ENCODE measurements at regions not wholly inside any gene's neighbourhood (a gene's known extent, or its start where the extent isn't known, plus 50 kb on each side); places are given as distances from the start of the nearest gene placed in this dataset.

DNA sequence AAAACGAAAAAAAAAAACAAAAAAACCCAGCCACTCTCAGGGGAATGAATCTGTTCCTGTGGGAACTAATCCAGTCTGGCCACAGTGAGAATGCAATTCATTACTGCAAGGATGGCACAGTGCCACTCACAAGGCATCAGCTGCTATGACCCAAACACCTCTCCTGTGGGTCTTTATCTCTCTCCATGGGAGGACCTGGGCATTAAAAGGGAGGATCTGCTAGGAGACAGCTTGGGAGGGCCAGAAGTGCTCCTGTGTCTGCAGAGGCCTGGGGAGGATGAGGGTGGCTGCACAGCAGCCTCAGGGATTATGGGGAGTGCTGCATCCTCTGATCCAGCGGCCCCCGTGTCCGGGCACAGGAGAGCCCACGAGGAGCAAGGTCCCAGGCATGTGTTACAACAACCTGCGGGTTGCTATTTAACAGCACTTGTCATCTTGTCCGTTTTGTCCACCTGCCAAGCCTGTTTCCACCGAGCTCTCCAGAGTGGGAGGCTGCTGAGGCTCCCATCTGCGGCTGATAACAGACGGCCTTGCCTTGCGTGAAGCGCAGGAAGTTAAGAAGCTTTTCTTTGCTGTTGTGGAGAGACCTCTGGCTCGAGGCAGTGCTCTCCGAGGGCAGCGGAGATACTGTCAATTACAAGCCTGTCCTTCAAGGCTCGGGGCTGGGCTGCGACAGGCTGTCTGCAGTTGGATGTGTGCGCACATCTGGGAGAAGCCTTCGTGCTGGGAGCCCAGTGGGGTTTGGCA lies 97.7 kb downstream of the NXPE2 start:
- Histone ChIP-seq H2AFZ (ENCODE audit: low read depth, low read length, poor library complexity, severe bottlenecking) (no peak overlapping the region), H3K4me1 (ENCODE audit: control insufficient read depth in 1 of 2, insufficient read depth in 2 of 2, low read length in 2 of 2) (no peaks in the 10 kb centered on the region), H3K4me2 (ENCODE audit: low read length) (no peak overlapping the region), H3K27ac (ENCODE audit: low read depth, low read length) (no peak overlapping the region), H4K20me1 (ENCODE audit: insufficient read depth) (no peaks in the 10 kb centered on the region), H3K9ac (ENCODE audit: low read length) (no peak overlapping the region), H3K27me3 (ENCODE audit: insufficient read depth, low read length) (no peaks in the 10 kb centered on the region), H3K9me3 (ENCODE audit: control insufficient read depth in 1 of 2, insufficient read depth in 1 of 2, low read depth in 1 of 2, low read length in 2 of 2) (no peaks in the 10 kb centered on the region; a peak in 1 of 4 replicates), H3K36me3 (ENCODE audit: control insufficient read depth in 1 of 2, insufficient read depth in 2 of 2, low read length in 2 of 2) (no peaks in the 10 kb centered on the region), H3K9me2 (ENCODE audit: insufficient read depth) (no peaks in the 10 kb centered on the region), H3K4me3 (replicated peaks in 1 of 2; ENCODE audit: low read depth in 1 of 2, low read length in 2 of 2) (no peak overlapping the region), H3K79me2 (ENCODE audit: insufficient read depth, low read length) (no peaks in the 10 kb centered on the region)
- CTCF ChIA-PET, result no interaction called here
- POLR2A ChIA-PET, result no interaction called here
- no TSS peak for BruUV-seq (replicated peaks)
- TF ChIP-seq CBX3 (IDR thresholded peaks at IDR 0.05; ENCODE audit: low read depth) (no peak), CEBPB (IDR thresholded peaks at IDR 0.05; ENCODE audit: low read depth) (no peak), SRF (IDR thresholded peaks at IDR 0.05; ENCODE audit: low read depth) (no peak), FOSL1 (IDR thresholded peaks at IDR 0.05; ENCODE audit: low read depth) (no peak), TCF7L2 (IDR thresholded peaks at IDR 0.05; ENCODE audit: borderline replicate concordance, extremely low read depth, insufficient read depth, insufficient read length) (no peak), SP1 (IDR thresholded peaks at IDR 0.05; ENCODE audit: low read depth) (no peak), RAD21 (IDR thresholded peaks at IDR 0.05; ENCODE audit: low read depth) (no peak), EGR1 (IDR thresholded peaks at IDR 0.05; ENCODE audit: low read depth) (no peak), POLR2AphosphoS5 (IDR thresholded peaks at IDR 0.05; ENCODE audit: low read depth, low read length) (no peak), SIN3A (IDR thresholded peaks at IDR 0.05; ENCODE audit: low read depth) (no peak), YY1 (IDR thresholded peaks at IDR 0.05; ENCODE audit: extremely low read depth, insufficient replicate concordance, low read depth, low read length) (no peak), EZH2 (IDR thresholded peaks at IDR 0.05) (no peak), ZFX (IDR thresholded peaks at IDR 0.05) (no peak), POLR2A (IDR thresholded peaks at IDR 0.05; ENCODE audit: borderline replicate concordance, extremely low read depth, insufficient read depth, insufficient read length) (no peak), ELF1 (IDR thresholded peaks at IDR 0.05; ENCODE audit: borderline replicate concordance, low read depth) (no peak)
- TF ChIP-seq, protein P1, sequence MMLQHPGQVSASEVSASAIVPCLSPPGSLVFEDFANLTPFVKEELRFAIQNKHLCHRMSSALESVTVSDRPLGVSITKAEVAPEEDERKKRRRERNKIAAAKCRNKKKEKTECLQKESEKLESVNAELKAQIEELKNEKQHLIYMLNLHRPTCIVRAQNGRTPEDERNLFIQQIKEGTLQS (IDR thresholded peaks at IDR 0.05), result no peak
- TF ChIP-seq, protein P2, sequence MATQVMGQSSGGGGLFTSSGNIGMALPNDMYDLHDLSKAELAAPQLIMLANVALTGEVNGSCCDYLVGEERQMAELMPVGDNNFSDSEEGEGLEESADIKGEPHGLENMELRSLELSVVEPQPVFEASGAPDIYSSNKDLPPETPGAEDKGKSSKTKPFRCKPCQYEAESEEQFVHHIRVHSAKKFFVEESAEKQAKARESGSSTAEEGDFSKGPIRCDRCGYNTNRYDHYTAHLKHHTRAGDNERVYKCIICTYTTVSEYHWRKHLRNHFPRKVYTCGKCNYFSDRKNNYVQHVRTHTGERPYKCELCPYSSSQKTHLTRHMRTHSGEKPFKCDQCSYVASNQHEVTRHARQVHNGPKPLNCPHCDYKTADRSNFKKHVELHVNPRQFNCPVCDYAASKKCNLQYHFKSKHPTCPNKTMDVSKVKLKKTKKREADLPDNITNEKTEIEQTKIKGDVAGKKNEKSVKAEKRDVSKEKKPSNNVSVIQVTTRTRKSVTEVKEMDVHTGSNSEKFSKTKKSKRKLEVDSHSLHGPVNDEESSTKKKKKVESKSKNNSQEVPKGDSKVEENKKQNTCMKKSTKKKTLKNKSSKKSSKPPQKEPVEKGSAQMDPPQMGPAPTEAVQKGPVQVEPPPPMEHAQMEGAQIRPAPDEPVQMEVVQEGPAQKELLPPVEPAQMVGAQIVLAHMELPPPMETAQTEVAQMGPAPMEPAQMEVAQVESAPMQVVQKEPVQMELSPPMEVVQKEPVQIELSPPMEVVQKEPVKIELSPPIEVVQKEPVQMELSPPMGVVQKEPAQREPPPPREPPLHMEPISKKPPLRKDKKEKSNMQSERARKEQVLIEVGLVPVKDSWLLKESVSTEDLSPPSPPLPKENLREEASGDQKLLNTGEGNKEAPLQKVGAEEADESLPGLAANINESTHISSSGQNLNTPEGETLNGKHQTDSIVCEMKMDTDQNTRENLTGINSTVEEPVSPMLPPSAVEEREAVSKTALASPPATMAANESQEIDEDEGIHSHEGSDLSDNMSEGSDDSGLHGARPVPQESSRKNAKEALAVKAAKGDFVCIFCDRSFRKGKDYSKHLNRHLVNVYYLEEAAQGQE (IDR thresholded peaks at IDR 0.05; ENCODE audit: low read depth), result no peak
- TF ChIP-seq, protein P3, sequence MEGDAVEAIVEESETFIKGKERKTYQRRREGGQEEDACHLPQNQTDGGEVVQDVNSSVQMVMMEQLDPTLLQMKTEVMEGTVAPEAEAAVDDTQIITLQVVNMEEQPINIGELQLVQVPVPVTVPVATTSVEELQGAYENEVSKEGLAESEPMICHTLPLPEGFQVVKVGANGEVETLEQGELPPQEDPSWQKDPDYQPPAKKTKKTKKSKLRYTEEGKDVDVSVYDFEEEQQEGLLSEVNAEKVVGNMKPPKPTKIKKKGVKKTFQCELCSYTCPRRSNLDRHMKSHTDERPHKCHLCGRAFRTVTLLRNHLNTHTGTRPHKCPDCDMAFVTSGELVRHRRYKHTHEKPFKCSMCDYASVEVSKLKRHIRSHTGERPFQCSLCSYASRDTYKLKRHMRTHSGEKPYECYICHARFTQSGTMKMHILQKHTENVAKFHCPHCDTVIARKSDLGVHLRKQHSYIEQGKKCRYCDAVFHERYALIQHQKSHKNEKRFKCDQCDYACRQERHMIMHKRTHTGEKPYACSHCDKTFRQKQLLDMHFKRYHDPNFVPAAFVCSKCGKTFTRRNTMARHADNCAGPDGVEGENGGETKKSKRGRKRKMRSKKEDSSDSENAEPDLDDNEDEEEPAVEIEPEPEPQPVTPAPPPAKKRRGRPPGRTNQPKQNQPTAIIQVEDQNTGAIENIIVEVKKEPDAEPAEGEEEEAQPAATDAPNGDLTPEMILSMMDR (IDR thresholded peaks at IDR 0.05 in 2 of 3, conservative IDR thresholded peaks at IDR 0.05 in 1 of 3; ENCODE audit: borderline replicate concordance in 1 of 3, insufficient read depth in 1 of 3, low read depth in 2 of 3, low read length in 2 of 3), result no peak
- TF ChIP-seq, protein P4, sequence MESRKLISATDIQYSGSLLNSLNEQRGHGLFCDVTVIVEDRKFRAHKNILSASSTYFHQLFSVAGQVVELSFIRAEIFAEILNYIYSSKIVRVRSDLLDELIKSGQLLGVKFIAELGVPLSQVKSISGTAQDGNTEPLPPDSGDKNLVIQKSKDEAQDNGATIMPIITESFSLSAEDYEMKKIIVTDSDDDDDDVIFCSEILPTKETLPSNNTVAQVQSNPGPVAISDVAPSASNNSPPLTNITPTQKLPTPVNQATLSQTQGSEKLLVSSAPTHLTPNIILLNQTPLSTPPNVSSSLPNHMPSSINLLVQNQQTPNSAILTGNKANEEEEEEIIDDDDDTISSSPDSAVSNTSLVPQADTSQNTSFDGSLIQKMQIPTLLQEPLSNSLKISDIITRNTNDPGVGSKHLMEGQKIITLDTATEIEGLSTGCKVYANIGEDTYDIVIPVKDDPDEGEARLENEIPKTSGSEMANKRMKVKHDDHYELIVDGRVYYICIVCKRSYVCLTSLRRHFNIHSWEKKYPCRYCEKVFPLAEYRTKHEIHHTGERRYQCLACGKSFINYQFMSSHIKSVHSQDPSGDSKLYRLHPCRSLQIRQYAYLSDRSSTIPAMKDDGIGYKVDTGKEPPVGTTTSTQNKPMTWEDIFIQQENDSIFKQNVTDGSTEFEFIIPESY (IDR thresholded peaks at IDR 0.05; ENCODE audit: extremely low read depth, insufficient replicate concordance, low read length), result no peak
- RAD21 ChIA-PET (ENCODE audit: low non-redundant PET in 1 of 2, low total read pairs in 2 of 2, uncharacterized antibody in 2 of 2, unreplicated experiment in 2 of 2), result no interaction called here
- ATAC-seq (no peak), DNase-seq (ENCODE audit: low read depth, low spot score) (no peak)
- intact Hi-C loops (cut with micrococcal nuclease), result no loop called here

Measured in HCT116 (cell line).